Caco-2 (cell line): ENCODE measurements at regions not wholly inside any gene's neighbourhood (a gene's known extent, or its start where the extent isn't known, plus 50 kb on each side); places are given as distances from the start of the nearest gene placed in this dataset.

Source experiments
- BruUV-seq: library from RNA; stranded (reverse); fragments of 400-500 nt; replicated peaks from 2 replicates; lab custom pipeline; 2021; lab: Mats Ljungman, UMichigan
- CTCF ChIA-PET: fragments of 300-600 bp; sonication (Branson Sonifier 250); formaldehyde crosslinking; loops from one replicate; lab custom pipeline; 2022; ENCODE audit warnings: antibody characterized with exemption; lab: Charles Lee
- POLR2A ChIA-PET: fragments of 300-600 bp; sonication (Branson Sonifier 250); formaldehyde crosslinking; loops from one replicate; lab custom pipeline; 2022; ENCODE audit warnings: antibody characterized with exemption; lab: Charles Lee
- DNase-seq, 2 experiments: peaks; one replicate each; pipeline versions ENCODE4 v3.0.0 to v3.0.0-alpha.2; 2020 to 2022
- H3K27me3 ChIP-seq: replicated peaks from 2 replicates; pipeline ENCODE4 v1.6.0; 2011; ENCODE audit warnings: low read length; ENCODE audit not compliant: control insufficient read depth, insufficient read depth
- H3K36me3 ChIP-seq: 2 replicates; pipeline ENCODE4 v1.5.1; 2011; ENCODE audit warnings: low read length; ENCODE audit not compliant: control insufficient read depth, insufficient read depth
- H3K4me1 ChIP-seq: fragments of 250-450 bp; sonication (Bioruptor Pico); 2 replicates; pipeline ENCODE4 v1.5.1; 2020; ENCODE audit warnings: mild to moderate bottlenecking
- H3K4me3 ChIP-seq: 2 replicates; pipeline ENCODE4 v1.5.1; 2011; ENCODE audit warnings: low read depth, mild to moderate bottlenecking, control low read depth, low read length
- H3K9me3 ChIP-seq: fragments of 250-450 bp; sonication (Bioruptor Pico); 2 replicates; pipeline ENCODE4 v1.5.1; 2020; ENCODE audit warnings: mild to moderate bottlenecking, moderate library complexity
- H3K27ac Mint-ChIP-seq: one replicate; pipeline ENCODE4 v1.8.0; 2022; ENCODE audit warnings: mixed read lengths; ENCODE audit not compliant: unreplicated experiment
- H3K27me3 Mint-ChIP-seq: one replicate; pipeline ENCODE4 v1.8.0; 2022; ENCODE audit warnings: mixed read lengths; ENCODE audit not compliant: insufficient read depth, unreplicated experiment
- H3K36me3 Mint-ChIP-seq: one replicate; pipeline ENCODE4 v1.8.0; 2022; ENCODE audit warnings: mild to moderate bottlenecking, mixed read lengths; ENCODE audit not compliant: insufficient read depth, unreplicated experiment
- H3K4me1 Mint-ChIP-seq: one replicate; pipeline ENCODE4 v1.8.0; 2022; ENCODE audit warnings: low read depth, mixed read lengths; ENCODE audit not compliant: unreplicated experiment
- H3K4me3 Mint-ChIP-seq: one replicate; pipeline ENCODE4 v1.8.0; 2022; ENCODE audit warnings: mild to moderate bottlenecking, moderate library complexity, mixed read lengths; ENCODE audit not compliant: unreplicated experiment
- H3K9me3 Mint-ChIP-seq: one replicate; pipeline ENCODE4 v1.8.0; 2022; ENCODE audit warnings: mixed read lengths; ENCODE audit not compliant: unreplicated experiment
- CTCF ChIP-seq, 2 experiments: fragments of 200-600 bp in 1 of 2; IDR thresholded peaks; 1 replicate in 1 of 2; 2 replicates in 1 of 2; pipeline versions ENCODE4 v1.5.1 to v1.8.0; 2011 to 2022; ENCODE audit warnings: antibody characterized with exemption in 1 of 2, control low read depth in 1 of 2, inconsistent platforms in 1 of 2, low read depth in 1 of 2, low read length in 1 of 2, mild to moderate bottlenecking in 1 of 2, moderate library complexity in 1 of 2; ENCODE audit not compliant: insufficient read depth in 1 of 2, severe bottlenecking in 1 of 2, unreplicated experiment in 1 of 2
- intact Hi-C: fragments of 100-400 bp; cut with micrococcal nuclease; formaldehyde crosslinking; loops from one replicate; pipeline ENCODE4 v1.10.0; 2022; ENCODE audit not compliant: unreplicated experiment

- H3K27ac Mint-ChIP-seq, result no peak overlapping the region
- ChIA-PET POLR2A (no interaction called here), CTCF (no interaction called here)
- H3K4me1 ChIP-seq, result no peaks in the 10 kb centered on the region
- no peak for TF ChIP-seq CTCF (IDR thresholded peaks at IDR 0.05; ENCODE audit: insufficient read depth in 1 of 2, low read depth in 1 of 2, low read length in 1 of 2, severe bottlenecking in 1 of 2, unreplicated experiment in 1 of 2)
- H3K4me1 Mint-ChIP-seq, result no peaks in the 10 kb centered on the region
- H3K4me3 Mint-ChIP-seq, result no peak overlapping the region
- no peak overlapping the region for H3K4me3 ChIP-seq
- H3K9me3 Mint-ChIP-seq, result no peaks in the 10 kb centered on the region
- H3K27me3 Mint-ChIP-seq, result no peaks in the 10 kb centered on the region
- no peak for DNase-seq
- intact Hi-C loops, result no loop called here
- H3K9me3 ChIP-seq, result no peaks in the 10 kb centered on the region
- no peaks in the 10 kb centered on the region for H3K36me3 ChIP-seq
- H3K27me3 ChIP-seq, result no peaks in the 10 kb centered on the region
- BruUV-seq, result no TSS peak
- H3K36me3 Mint-ChIP-seq, result no peaks in the 10 kb centered on the region
Measured at GRCh38 chr6:154606457-154606856, 96.0 kb upstream of the CNKSR3 start.

- CTCF ChIA-PET, result no interaction called here
- Mint-ChIP-seq H3K9me3 (no peaks in the 10 kb centered on the region), H3K27ac (no peak overlapping the region), H3K4me3 (no peak overlapping the region), H3K36me3 (no peaks in the 10 kb centered on the region), H3K4me1 (no peaks in the 10 kb centered on the region), H3K27me3 (no peaks in the 10 kb centered on the region)
- TF ChIP-seq CTCF (IDR thresholded peaks at IDR 0.05; ENCODE audit: insufficient read depth in 1 of 2, low read depth in 1 of 2, low read length in 1 of 2, severe bottlenecking in 1 of 2, unreplicated experiment in 1 of 2), result no peak
- H3K4me1 ChIP-seq, result no peaks in the 10 kb centered on the region
- POLR2A ChIA-PET, result no interaction called here
- H3K27me3 ChIP-seq, result no peaks in the 10 kb centered on the region
- H3K9me3 ChIP-seq, result no peaks in the 10 kb centered on the region
- intact Hi-C loops, result no loop called here
- no peak for DNase-seq
- H3K4me3 ChIP-seq, result no peak overlapping the region
- BruUV-seq, result no TSS peak
- no peaks in the 10 kb centered on the region for H3K36me3 ChIP-seq
Measured at GRCh38 chr6:154606860-154607259, 96.4 kb upstream of the CNKSR3 start.

- DNase-seq, result no peak
- Mint-ChIP-seq H3K4me3 (no peak overlapping the region), H3K36me3 (no peaks in the 10 kb centered on the region), H3K27ac (no peak overlapping the region), H3K27me3 (no peaks in the 10 kb centered on the region), H3K4me1 (peaks cover 7% of the 10 kb centered on the region), H3K9me3 (no peaks in the 10 kb centered on the region)
- Histone ChIP-seq H3K4me1 (peaks cover 5% of the 10 kb centered on the region; the same call in 1 of the 2 replicates), H3K27me3 (no peaks in the 10 kb centered on the region), H3K9me3 (no peaks in the 10 kb centered on the region), H3K4me3 (no peak overlapping the region), H3K36me3 (no peaks in the 10 kb centered on the region)
- ChIA-PET POLR2A (no interaction called here), CTCF (no interaction called here)
- intact Hi-C loops, result no loop called here
- no TSS peak for BruUV-seq
- no peak for TF ChIP-seq CTCF (IDR thresholded peaks at IDR 0.05; ENCODE audit: insufficient read depth in 1 of 2, low read depth in 1 of 2, low read length in 1 of 2, severe bottlenecking in 1 of 2, unreplicated experiment in 1 of 2)
Measured at GRCh38 chr6:154611241-154611640, 100.8 kb upstream of the CNKSR3 start.
